HCT116 (cell line): ENCODE measurements at regions not wholly inside any gene's neighbourhood (a gene's known extent, or its start where the extent isn't known, plus 50 kb on each side); places are given as distances from the start of the nearest gene placed in this dataset.

ENCODE experiments used
- ATAC-seq: fragments of 200-7000 bp; cut with Tn5 transposase; 2 replicates; pipeline ENCODE4 v1.9.1; 2020; ENCODE audit warnings: mild to moderate bottlenecking, moderate library complexity
- BruUV-seq: library from RNA; stranded (reverse); fragments of 400-500 nt; replicated peaks from 2 replicates; lab custom pipeline; 2021; lab: Mats Ljungman, UMichigan
- CTCF ChIA-PET: fragments of 300-600 bp; sonication (Branson Sonifier 250); formaldehyde crosslinking; loops from one replicate; lab custom pipeline; 2021; ENCODE audit warnings: antibody characterized with exemption; lab: Charles Lee
- POLR2A ChIA-PET: fragments of 300-600, 350-600 bp; sonication (Branson Sonifier 250); formaldehyde crosslinking; loops from one replicate; lab custom pipeline; 2021; ENCODE audit warnings: antibody characterized with exemption; lab: Charles Lee
- RAD21 ChIA-PET, 2 experiments: fragments of 300-600 bp; sonication (Branson Sonifier 250); formaldehyde crosslinking; loops; one replicate each; lab custom pipeline; 2023; ENCODE audit warnings: low total read pairs in 2 of 2; ENCODE audit not compliant: uncharacterized antibody in 2 of 2, unreplicated experiment in 2 of 2, low non-redundant PET in 1 of 2; lab: Charles Lee
- DNase-seq: peaks from one replicate; pipeline ENCODE4 v3.0.0-alpha.2; 2010; ENCODE audit warnings: low read depth, low spot score
- H2AFZ ChIP-seq: fragments of 200-600 bp; shearing (Covaris generic), sonication (generic); 2 replicates; pipeline ENCODE4 v1.6.1; 2017; ENCODE audit warnings: low read depth, mixed run types, mixed read lengths, antibody characterized with exemption, low read length; ENCODE audit not compliant: poor library complexity, severe bottlenecking
- H3K27ac ChIP-seq: 2 replicates; pipeline ENCODE4 v1.5.1; 2012; ENCODE audit warnings: low read depth, low read length
- H3K27me3 ChIP-seq: fragments of 200-600 bp; sonication (generic); 2 replicates; pipeline ENCODE4 v1.6.1; 2016; ENCODE audit warnings: mixed run types, low read length, mixed read lengths; ENCODE audit not compliant: insufficient read depth
- H3K36me3 ChIP-seq, 2 experiments: fragments of 200-500 bp in 1 of 2; fragments of 200-600 bp in 1 of 2; sonication (Bioruptor generic) in 1 of 2; sonication (generic) in 1 of 2; 2 replicates each; pipeline versions ENCODE4 v1.5.1 to v1.6.1; 2014 to 2016; ENCODE audit warnings: low read length in 2 of 2, inconsistent platforms in 1 of 2, mixed read lengths in 1 of 2, mixed run types in 1 of 2; ENCODE audit not compliant: insufficient read depth in 2 of 2, control insufficient read depth in 1 of 2
- H3K4me1 ChIP-seq, 2 experiments: fragments of 200-600 bp in 1 of 2; sonication (generic) in 1 of 2; 2 replicates each; pipeline versions ENCODE4 v1.5.1 to v1.6.1; 2012 to 2017; ENCODE audit warnings: low read length in 2 of 2, inconsistent platforms in 1 of 2, mild to moderate bottlenecking in 1 of 2, mixed read lengths in 1 of 2, mixed run types in 1 of 2, moderate library complexity in 1 of 2; ENCODE audit not compliant: insufficient read depth in 2 of 2, control insufficient read depth in 1 of 2
- H3K4me2 ChIP-seq: fragments of 200-600 bp; sonication (generic); 2 replicates; pipeline ENCODE4 v1.6.1; 2017; ENCODE audit warnings: mixed run types, low read length, mixed read lengths
- H3K4me3 ChIP-seq, 2 experiments: fragments of 200-600 bp in 1 of 2; sonication (generic) in 1 of 2; replicated peaks in 1 of 2; 2 replicates each; pipeline ENCODE4 v1.5.1; 2011 to 2016; ENCODE audit warnings: low read length in 2 of 2, control low read depth in 1 of 2, low read depth in 1 of 2, mild to moderate bottlenecking in 1 of 2, mixed read lengths in 1 of 2, mixed run types in 1 of 2
- H3K79me2 ChIP-seq: fragments of 200-600 bp; sonication (generic); 2 replicates; pipeline ENCODE4 v1.6.1; 2017; ENCODE audit warnings: mild to moderate bottlenecking, mixed run types, low read length, moderate library complexity, mixed read lengths; ENCODE audit not compliant: insufficient read depth
- H3K9ac ChIP-seq: fragments of 200-600 bp; sonication (generic); 2 replicates; pipeline ENCODE4 v1.6.1; 2016; ENCODE audit warnings: low read length, mixed read lengths
- H3K9me2 ChIP-seq: fragments of 200-600 bp; sonication (generic), shearing (Covaris generic); 2 replicates; pipeline ENCODE4 v1.6.1; 2017; ENCODE audit warnings: mixed run types, mild to moderate bottlenecking, moderate library complexity; ENCODE audit not compliant: insufficient read depth
- H3K9me3 ChIP-seq, 2 experiments: fragments of 200-500 bp in 1 of 2; fragments of 200-600 bp in 1 of 2; sonication (Bioruptor generic) in 1 of 2; sonication (generic) in 1 of 2; 2 replicates each; pipeline ENCODE4 v1.6.1; 2014 to 2017; ENCODE audit warnings: low read length in 2 of 2, mixed read lengths in 2 of 2, inconsistent platforms in 1 of 2, low read depth in 1 of 2, mild to moderate bottlenecking in 1 of 2, mixed run types in 1 of 2, moderate library complexity in 1 of 2; ENCODE audit not compliant: control insufficient read depth in 1 of 2, insufficient read depth in 1 of 2
- H4K20me1 ChIP-seq: fragments of 200-600 bp; sonication (generic), shearing (Covaris generic); 2 replicates; pipeline ENCODE4 v1.6.1; 2017; ENCODE audit warnings: mixed run types, mild to moderate bottlenecking, moderate library complexity; ENCODE audit not compliant: insufficient read depth
- ATF3 ChIP-seq: IDR thresholded peaks from 2 replicates; pipeline ENCODE4 v1.6.1; 2012
- CEBPB ChIP-seq: IDR thresholded peaks from 2 replicates; pipeline ENCODE4 v1.6.1; 2012; ENCODE audit warnings: low read depth
- EGR1 ChIP-seq: IDR thresholded peaks from 2 replicates; pipeline ENCODE4 v1.6.1; 2012; ENCODE audit warnings: low read depth
- EZH2 ChIP-seq: fragments of 200-600 bp; sonication (generic); IDR thresholded peaks from 2 replicates; pipeline ENCODE4 v1.6.1; 2017; ENCODE audit warnings: antibody characterized with exemption, mixed run types
- EZH2phosphoT487 ChIP-seq: fragments of 200-600 bp; IDR thresholded peaks from 2 replicates; pipeline ENCODE4 v1.6.1; 2018; ENCODE audit warnings: antibody characterized with exemption, borderline replicate concordance
- FOSL1 ChIP-seq: IDR thresholded peaks from 2 replicates; pipeline ENCODE4 v1.6.1; 2012; ENCODE audit warnings: low read depth
- JUND ChIP-seq: IDR thresholded peaks from 2 replicates; pipeline ENCODE4 v1.6.1; 2012
- POLR2A ChIP-seq: IDR thresholded peaks from 2 replicates; pipeline ENCODE4 v1.7.0; 2011; ENCODE audit warnings: borderline replicate concordance; ENCODE audit not compliant: insufficient read depth, insufficient read length; ENCODE audit errors: extremely low read depth
- RAD21 ChIP-seq: IDR thresholded peaks from 2 replicates; pipeline ENCODE4 v1.6.1; 2012; ENCODE audit warnings: low read depth, mild to moderate bottlenecking
- REST ChIP-seq: IDR thresholded peaks from 2 replicates; pipeline ENCODE4 v1.6.1; 2012; ENCODE audit warnings: low read depth
- SP1 ChIP-seq: IDR thresholded peaks from 2 replicates; pipeline ENCODE4 v1.6.1; 2012; ENCODE audit warnings: low read depth
- SRF ChIP-seq: IDR thresholded peaks from 2 replicates; pipeline ENCODE4 v1.6.1; 2012; ENCODE audit warnings: low read depth
- TCF7L2 ChIP-seq: IDR thresholded peaks from 2 replicates; pipeline ENCODE4 v1.7.0; 2011; ENCODE audit warnings: borderline replicate concordance, inconsistent platforms; ENCODE audit not compliant: insufficient read depth, insufficient read length; ENCODE audit errors: extremely low read depth
- YY1 ChIP-seq: IDR thresholded peaks from 2 replicates; pipeline ENCODE4 v1.6.1; 2011; ENCODE audit warnings: low read length, low read depth, moderate library complexity, mild to moderate bottlenecking; ENCODE audit not compliant: insufficient replicate concordance; ENCODE audit errors: extremely low read depth
- ZBTB33 ChIP-seq: IDR thresholded peaks from 2 replicates; pipeline ENCODE4 v1.6.1; 2011; ENCODE audit warnings: mild to moderate bottlenecking, low read length, moderate library complexity; ENCODE audit not compliant: insufficient replicate concordance; ENCODE audit errors: extremely low read depth
- ZFX ChIP-seq: fragments of 450-650 bp; IDR thresholded peaks from 2 replicates; pipeline ENCODE4 v1.6.1; 2017
- ZNF274 ChIP-seq: fragments of 200-500 bp; sonication (Bioruptor generic); IDR thresholded peaks from 2 replicates; pipeline ENCODE4 v1.6.1; 2014; ENCODE audit warnings: mild to moderate bottlenecking, low read depth, low read length, inconsistent platforms
- intact Hi-C: fragments of 100-400 bp; cut with micrococcal nuclease; formaldehyde crosslinking; loops from 2 replicates; pipeline ENCODE4 v1.10.0; 2022

GRCh38 chr18:77784759-77785379 lies 535.2 kb downstream of the GALR1 start:
- no TSS peak for BruUV-seq
- no peaks in the 10 kb centered on the region for H3K9me2 ChIP-seq
- H4K20me1 ChIP-seq: no peaks in the 10 kb centered on the region
- POLR2A ChIA-PET: no interaction called here
- H2AFZ ChIP-seq: no peak overlapping the region
- H3K4me1 ChIP-seq: no peaks in the 10 kb centered on the region
- CTCF ChIA-PET: no interaction called here
- peaks cover 0 to 15% of the 10 kb centered on the region in 2 experiments; a peak in 2 of 4 replicates for H3K9me3 ChIP-seq
- no peaks in the 10 kb centered on the region for H3K27me3 ChIP-seq
- TF ChIP-seq EZH2: no peak
- no peak for TF ChIP-seq CEBPB
- TF ChIP-seq ZFX: no peak
- no peak for TF ChIP-seq ZNF274
- no peak for TF ChIP-seq RAD21
- TF ChIP-seq SP1: no peak
- no peak for TF ChIP-seq EGR1
- TF ChIP-seq YY1: no peak
- TF ChIP-seq EZH2phosphoT487: no peak
- TF ChIP-seq JUND: no peak
- TF ChIP-seq TCF7L2: no peak
- TF ChIP-seq FOSL1: no peak
- no peak for TF ChIP-seq ATF3
- TF ChIP-seq POLR2A: no peak
- no peak for TF ChIP-seq ZBTB33
- TF ChIP-seq SRF: no peak
- TF ChIP-seq REST: no peak
- H3K36me3 ChIP-seq: no peaks in the 10 kb centered on the region
- H3K4me3 ChIP-seq: no peak overlapping the region
- no peaks in the 10 kb centered on the region for H3K79me2 ChIP-seq
- RAD21 ChIA-PET: no interaction called here
- intact Hi-C loops: no loop called here
- H3K27ac ChIP-seq: no peak overlapping the region
- no peak overlapping the region for H3K4me2 ChIP-seq
- DNase-seq (no peak), ATAC-seq (no peak)
- no peak overlapping the region for H3K9ac ChIP-seq
